H9 (cell line): ENCODE measurements at regions not wholly inside any gene's neighbourhood (a gene's known extent, or its start where the extent isn't known, plus 50 kb on each side); places are given as distances from the start of the nearest gene placed in this dataset.

Source experiments
- DNase-seq: peaks from one replicate; pipeline ENCODE4 v3.0.0-alpha.2; 2017
- H2AFZ ChIP-seq: one replicate; pipeline ENCODE4 v1.6.1; 2013; ENCODE audit warnings: mild to moderate bottlenecking, low read length, control low read depth, moderate library complexity
- H2AK5ac ChIP-seq: 2 replicates; pipeline ENCODE4 v1.6.1; 2013; ENCODE audit warnings: low read length, control low read depth, mixed read lengths; ENCODE audit not compliant: insufficient read length
- H2BK120ac ChIP-seq: one replicate; pipeline ENCODE4 v1.6.1; 2013; ENCODE audit warnings: low read depth, mild to moderate bottlenecking, low read length, control low read depth, inconsistent platforms; ENCODE audit not compliant: poor library complexity, severe bottlenecking
- H2BK12ac ChIP-seq: 2 replicates; pipeline ENCODE4 v1.6.1; 2013; ENCODE audit warnings: low read length, control low read depth, mixed read lengths, low read depth; ENCODE audit not compliant: insufficient read length
- H2BK15ac ChIP-seq: 2 replicates; pipeline ENCODE4 v1.6.1; 2013; ENCODE audit warnings: low read depth, low read length, control low read depth
- H2BK20ac ChIP-seq: one replicate; pipeline ENCODE4 v1.6.1; 2013; ENCODE audit warnings: low read depth, mild to moderate bottlenecking, low read length, control low read depth, inconsistent platforms; ENCODE audit not compliant: poor library complexity, severe bottlenecking
- H2BK5ac ChIP-seq: 2 replicates; pipeline ENCODE4 v1.6.1; 2013; ENCODE audit warnings: low read length, control low read depth, mixed read lengths; ENCODE audit not compliant: insufficient read length
- H3K14ac ChIP-seq: 2 replicates; pipeline ENCODE4 v1.6.1; 2013; ENCODE audit warnings: low read length, control low read depth; ENCODE audit not compliant: insufficient read depth
- H3K18ac ChIP-seq: 2 replicates; pipeline ENCODE4 v1.6.1; 2013; ENCODE audit warnings: low read depth, mild to moderate bottlenecking, mixed read lengths, low read length, control low read depth; ENCODE audit not compliant: insufficient read length
- H3K23ac ChIP-seq: 2 replicates; pipeline ENCODE4 v1.6.1; 2013; ENCODE audit warnings: low read length, control low read depth, mixed read lengths, low read depth; ENCODE audit not compliant: insufficient read length
- H3K23me2 ChIP-seq: 2 replicates; pipeline ENCODE4 v1.6.1; 2013; ENCODE audit warnings: low read depth, mild to moderate bottlenecking, mixed read lengths, low read length, control low read depth; ENCODE audit not compliant: insufficient read length, poor library complexity, severe bottlenecking
- H3K27ac ChIP-seq: 2 replicates; pipeline ENCODE4 v1.5.1; 2013; ENCODE audit warnings: low read length, control low read depth, mixed read lengths, low read depth; ENCODE audit not compliant: insufficient read length
- H3K27me3 ChIP-seq: 2 replicates; pipeline ENCODE4 v1.6.1; 2013; ENCODE audit warnings: low read length, control low read depth, inconsistent platforms; ENCODE audit not compliant: insufficient read depth
- H3K4ac ChIP-seq: 2 replicates; pipeline ENCODE4 v1.6.1; 2013; ENCODE audit warnings: low read depth, mild to moderate bottlenecking, control low read depth, inconsistent platforms, low read length, moderate library complexity
- H3K4me1 ChIP-seq: 2 replicates; pipeline ENCODE4 v1.6.1; 2013; ENCODE audit warnings: low read length, control low read depth, inconsistent platforms; ENCODE audit not compliant: insufficient read depth
- H3K4me2 ChIP-seq: 2 replicates; pipeline ENCODE4 v1.6.1; 2013; ENCODE audit warnings: low read length, control low read depth, mixed read lengths; ENCODE audit not compliant: insufficient read length, insufficient read depth
- H3K56ac ChIP-seq: 2 replicates; pipeline ENCODE4 v1.6.1; 2013; ENCODE audit warnings: low read depth, mild to moderate bottlenecking, mixed read lengths, low read length, control low read depth; ENCODE audit not compliant: insufficient read length
- H3K79me1 ChIP-seq: 2 replicates; pipeline ENCODE4 v1.6.1; 2013; ENCODE audit warnings: low read depth, mild to moderate bottlenecking, moderate library complexity, low read length, control low read depth, inconsistent platforms; ENCODE audit not compliant: insufficient read depth, poor library complexity, severe bottlenecking
- H3K79me2 ChIP-seq: 2 replicates; pipeline ENCODE4 v1.6.1; 2013; ENCODE audit warnings: low read length, control low read depth, inconsistent platforms; ENCODE audit not compliant: insufficient read depth
- H3K9ac ChIP-seq: 2 replicates; pipeline ENCODE4 v1.6.1; 2013; ENCODE audit warnings: low read length, control low read depth, mixed read lengths; ENCODE audit not compliant: insufficient read length; ENCODE audit errors: extremely low read depth
- H3K9me3 ChIP-seq: one replicate; pipeline ENCODE4 v1.6.1; 2013; ENCODE audit warnings: low read depth, low read length, inconsistent platforms; ENCODE audit not compliant: control insufficient read depth
- H3T11ph ChIP-seq: one replicate; pipeline ENCODE4 v1.6.1; 2013; ENCODE audit warnings: mild to moderate bottlenecking, low read length, control low read depth, inconsistent platforms
- H4K20me1 ChIP-seq: one replicate; pipeline ENCODE4 v1.6.1; 2013; ENCODE audit not compliant: control insufficient read depth, insufficient read length, insufficient read depth
- H4K5ac ChIP-seq: 2 replicates; pipeline ENCODE4 v1.6.1; 2013; ENCODE audit warnings: low read depth, mild to moderate bottlenecking, mixed read lengths, low read length, control low read depth; ENCODE audit not compliant: insufficient read length
- H4K8ac ChIP-seq: replicated peaks from 2 replicates; pipeline ENCODE4 v1.6.1; 2013; ENCODE audit warnings: low read length, control low read depth, mixed read lengths, low read depth; ENCODE audit not compliant: insufficient read length
- H4K91ac ChIP-seq: 2 replicates; pipeline ENCODE4 v1.6.1; 2013; ENCODE audit warnings: low read depth, mild to moderate bottlenecking, moderate library complexity, mixed read lengths, low read length, control low read depth; ENCODE audit not compliant: insufficient read length
- H3K27ac Mint-ChIP-seq, 3 experiments: 2 replicates in 2 of 3; 3 replicates in 1 of 3; pipeline ENCODE4 v1.8.0; 2020 to 2021; ENCODE audit warnings: mixed read lengths in 3 of 3, mild to moderate bottlenecking in 1 of 3, moderate library complexity in 1 of 3
- H3K27me3 Mint-ChIP-seq: 2 replicates; pipeline ENCODE4 v1.8.0; 2021; ENCODE audit warnings: low read depth, mild to moderate bottlenecking, moderate library complexity, mixed read lengths
- H3K36me3 Mint-ChIP-seq, 3 experiments: 2 replicates in 2 of 3; 3 replicates in 1 of 3; pipeline ENCODE4 v1.8.0; 2020 to 2021; ENCODE audit warnings: low read depth in 3 of 3, mixed read lengths in 3 of 3; ENCODE audit not compliant: insufficient read depth in 1 of 3
- H3K4me1 Mint-ChIP-seq, 2 experiments: 2 replicates each; pipeline ENCODE4 v1.8.0; 2020; ENCODE audit warnings: mixed read lengths in 2 of 2
- H3K4me3 Mint-ChIP-seq, 2 experiments: 2 replicates in 1 of 2; 3 replicates in 1 of 2; pipeline ENCODE4 v1.8.0; 2020 to 2021; ENCODE audit warnings: mild to moderate bottlenecking in 2 of 2, mixed read lengths in 2 of 2, moderate library complexity in 1 of 2
- H3K9me3 Mint-ChIP-seq, 2 experiments: 2 replicates in 1 of 2; 3 replicates in 1 of 2; pipeline ENCODE4 v1.8.0; 2020; ENCODE audit warnings: mild to moderate bottlenecking in 2 of 2, mixed read lengths in 2 of 2, moderate library complexity in 1 of 2
- WGBS: extraction: QIAGEN DNeasy Blood & Tissue Kit; methylation state at CpG from one replicate; pipeline ENCODE4 v1.1.7; 2013; ENCODE audit warnings: missing lambda C conversion rate, low lambda C conversion rate, mixed read lengths; ENCODE audit not compliant: insufficient read length; ENCODE audit errors: extremely low coverage; 5-methylcytosine and 5-hydroxymethylcytosine counted together
- TF ChIP-seq, protein P1 (sequence below): fragments of 200-600 bp; sonication (generic); conservative IDR thresholded peaks from 3 replicates; pipeline ENCODE4 v1.8.0; 2021; ENCODE audit warnings: antibody characterized with exemption, mild to moderate bottlenecking

DNA sequence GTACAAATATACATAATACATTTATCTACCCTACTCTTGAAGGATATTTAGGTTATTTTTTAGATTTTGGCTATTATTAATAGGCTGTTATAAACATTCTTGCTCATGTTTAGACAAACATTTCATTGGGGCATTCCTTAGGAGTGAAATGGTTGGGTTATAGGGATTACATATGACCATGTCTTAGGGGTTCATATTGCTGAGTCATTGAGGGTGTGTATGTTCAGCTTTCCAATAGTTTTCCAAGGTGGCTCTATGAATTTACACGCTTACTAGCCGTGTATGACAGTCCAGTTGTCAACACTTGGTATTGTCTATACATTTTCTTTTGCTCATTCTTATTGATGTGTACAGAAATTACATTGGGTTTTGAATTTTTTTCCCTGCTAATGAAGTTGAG lies 125.8 kb downstream of the OXSM start:
- H3K36me3 Mint-ChIP-seq = no peaks in the 10 kb centered on the region
- no peak overlapping the region for H3K4me3 Mint-ChIP-seq
- Histone ChIP-seq H4K20me1 (no peaks in the 10 kb centered on the region), H2AK5ac (no peak overlapping the region), H2BK12ac (no peak overlapping the region), H3K9ac (no peak overlapping the region), H2BK15ac (no peak overlapping the region), H4K5ac (no peak overlapping the region), H4K8ac (no peak overlapping the region), H3K4me2 (no peak overlapping the region), H3K14ac (no peak overlapping the region), H3K27ac (no peak overlapping the region), H3K56ac (no peak overlapping the region), H3K9me3 (no peaks in the 10 kb centered on the region), H2AFZ (no peak overlapping the region), H3T11ph (no peak overlapping the region), H3K23ac (no peak overlapping the region), H2BK20ac (no peak overlapping the region), H3K27me3 (no peaks in the 10 kb centered on the region), H3K4me1 (no peaks in the 10 kb centered on the region), H3K18ac (no peak overlapping the region), H2BK120ac (no peak overlapping the region), H3K23me2 (no peaks in the 10 kb centered on the region), H3K79me1 (no peaks in the 10 kb centered on the region), H4K91ac (no peak overlapping the region), H3K4ac (no peak overlapping the region), H3K79me2 (no peaks in the 10 kb centered on the region), H2BK5ac (no peak overlapping the region)
- TF ChIP-seq, protein P1, sequence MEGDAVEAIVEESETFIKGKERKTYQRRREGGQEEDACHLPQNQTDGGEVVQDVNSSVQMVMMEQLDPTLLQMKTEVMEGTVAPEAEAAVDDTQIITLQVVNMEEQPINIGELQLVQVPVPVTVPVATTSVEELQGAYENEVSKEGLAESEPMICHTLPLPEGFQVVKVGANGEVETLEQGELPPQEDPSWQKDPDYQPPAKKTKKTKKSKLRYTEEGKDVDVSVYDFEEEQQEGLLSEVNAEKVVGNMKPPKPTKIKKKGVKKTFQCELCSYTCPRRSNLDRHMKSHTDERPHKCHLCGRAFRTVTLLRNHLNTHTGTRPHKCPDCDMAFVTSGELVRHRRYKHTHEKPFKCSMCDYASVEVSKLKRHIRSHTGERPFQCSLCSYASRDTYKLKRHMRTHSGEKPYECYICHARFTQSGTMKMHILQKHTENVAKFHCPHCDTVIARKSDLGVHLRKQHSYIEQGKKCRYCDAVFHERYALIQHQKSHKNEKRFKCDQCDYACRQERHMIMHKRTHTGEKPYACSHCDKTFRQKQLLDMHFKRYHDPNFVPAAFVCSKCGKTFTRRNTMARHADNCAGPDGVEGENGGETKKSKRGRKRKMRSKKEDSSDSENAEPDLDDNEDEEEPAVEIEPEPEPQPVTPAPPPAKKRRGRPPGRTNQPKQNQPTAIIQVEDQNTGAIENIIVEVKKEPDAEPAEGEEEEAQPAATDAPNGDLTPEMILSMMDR = no peak
- H3K27ac Mint-ChIP-seq = no peak overlapping the region
- no CpG with 5 or more reads among the region's 2 CpGs for WGBS
- H3K4me1 Mint-ChIP-seq = 0 out of 4 replicates have a peak, but pooled peaks cover 0 to 4% of the 10 kb centered on the region in 2 experiments
- H3K27me3 Mint-ChIP-seq = no peaks in the 10 kb centered on the region
- DNase-seq = no peak
- no peaks in the 10 kb centered on the region; a peak in 2 of 5 replicates for H3K9me3 Mint-ChIP-seq
